ENCODE measurements at regions not wholly inside any gene's neighbourhood (a gene's known extent, or its start where the extent isn't known, plus 50 kb on each side); places are given as distances from the start of the nearest gene placed in this dataset.

- TF ChIP-seq, protein P1, sequence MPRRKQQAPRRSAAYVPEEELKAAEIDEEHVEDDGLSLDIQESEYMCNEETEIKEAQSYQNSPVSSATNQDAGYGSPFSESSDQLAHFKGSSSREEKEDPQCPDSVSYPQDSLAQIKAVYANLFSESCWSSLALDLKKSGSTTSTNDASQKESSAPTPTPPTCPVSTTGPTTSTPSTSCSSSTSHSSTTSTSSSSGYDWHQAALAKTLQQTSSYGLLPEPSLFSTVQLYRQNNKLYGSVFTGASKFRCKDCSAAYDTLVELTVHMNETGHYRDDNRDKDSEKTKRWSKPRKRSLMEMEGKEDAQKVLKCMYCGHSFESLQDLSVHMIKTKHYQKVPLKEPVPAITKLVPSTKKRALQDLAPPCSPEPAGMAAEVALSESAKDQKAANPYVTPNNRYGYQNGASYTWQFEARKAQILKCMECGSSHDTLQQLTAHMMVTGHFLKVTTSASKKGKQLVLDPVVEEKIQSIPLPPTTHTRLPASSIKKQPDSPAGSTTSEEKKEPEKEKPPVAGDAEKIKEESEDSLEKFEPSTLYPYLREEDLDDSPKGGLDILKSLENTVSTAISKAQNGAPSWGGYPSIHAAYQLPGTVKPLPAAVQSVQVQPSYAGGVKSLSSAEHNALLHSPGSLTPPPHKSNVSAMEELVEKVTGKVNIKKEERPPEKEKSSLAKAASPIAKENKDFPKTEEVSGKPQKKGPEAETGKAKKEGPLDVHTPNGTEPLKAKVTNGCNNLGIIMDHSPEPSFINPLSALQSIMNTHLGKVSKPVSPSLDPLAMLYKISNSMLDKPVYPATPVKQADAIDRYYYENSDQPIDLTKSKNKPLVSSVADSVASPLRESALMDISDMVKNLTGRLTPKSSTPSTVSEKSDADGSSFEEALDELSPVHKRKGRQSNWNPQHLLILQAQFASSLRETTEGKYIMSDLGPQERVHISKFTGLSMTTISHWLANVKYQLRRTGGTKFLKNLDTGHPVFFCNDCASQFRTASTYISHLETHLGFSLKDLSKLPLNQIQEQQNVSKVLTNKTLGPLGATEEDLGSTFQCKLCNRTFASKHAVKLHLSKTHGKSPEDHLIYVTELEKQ (tag by site-specific recombination; IDR thresholded peaks at IDR 0.05; ENCODE audit: borderline replicate concordance), result no peak
- no peak for TF ChIP-seq WT1 (tag by site-specific recombination; IDR thresholded peaks at IDR 0.05)
- no peak for TF ChIP-seq ZNF561 (tag by site-specific recombination; IDR thresholded peaks at IDR 0.05; ENCODE audit: borderline replicate concordance)
These were observed 483.1 kb downstream of the MAFB start (continued) for GRCh38 chr20:40205971-40206370.

GRCh38 chr20:40203032-40203431 lies 486.0 kb downstream of the MAFB start:
- H3K27ac ChIP-seq (ENCODE audit: extremely low read depth, low read depth, low read length), result no peak overlapping the region
- no peaks in the 10 kb centered on the region for H3K9me3 ChIP-seq (ENCODE audit: control insufficient read depth, insufficient read depth, low read depth, low read length)
- no peaks in the 10 kb centered on the region; the same call in 1 of the 2 replicates for H3K4me1 ChIP-seq (ENCODE audit: control insufficient read depth, insufficient read depth, low read length)
- no peaks in the 10 kb centered on the region for H3K36me3 ChIP-seq (ENCODE audit: control insufficient read depth in 2 of 2, insufficient read depth in 1 of 2, low read length in 2 of 2)
- TF ChIP-seq SP7 (tag by site-specific recombination; IDR thresholded peaks at IDR 0.05), result no peak
- no peak for TF ChIP-seq WT1 (tag by site-specific recombination; IDR thresholded peaks at IDR 0.05)
- no peak for TF ChIP-seq YY1 (tag by site-specific recombination; IDR thresholded peaks at IDR 0.05)
- TF ChIP-seq ZNF48 (tag by site-specific recombination; IDR thresholded peaks at IDR 0.05), result no peak
- TF ChIP-seq ZNF169 (tag by site-specific recombination; IDR thresholded peaks at IDR 0.05), result no peak
- no peak for TF ChIP-seq ZNF114 (tag by site-specific recombination; IDR thresholded peaks at IDR 0.05)
- no peak for TF ChIP-seq ELK4 (IDR thresholded peaks at IDR 0.05; ENCODE audit: borderline replicate concordance, low read depth, low read length)
- no peak for TF ChIP-seq ZNF521 (tag by site-specific recombination; IDR thresholded peaks at IDR 0.05)
- no peak for TF ChIP-seq ZBTB10 (tag by site-specific recombination; IDR thresholded peaks at IDR 0.05)
- TF ChIP-seq ZNF354C (tag by site-specific recombination; IDR thresholded peaks at IDR 0.05; ENCODE audit: borderline replicate concordance, low read depth), result no peak
- no peak for TF ChIP-seq ZNF175 (tag by site-specific recombination; IDR thresholded peaks at IDR 0.05)
- no peak for TF ChIP-seq ZNF140 (tag by site-specific recombination; IDR thresholded peaks at IDR 0.05)
- ChIA-PET POLR2A (no interaction called here), CTCF (no interaction called here)
- H3K4me3 ChIP-seq (ENCODE audit: low read depth, low read length), result no peak overlapping the region

DNA sequence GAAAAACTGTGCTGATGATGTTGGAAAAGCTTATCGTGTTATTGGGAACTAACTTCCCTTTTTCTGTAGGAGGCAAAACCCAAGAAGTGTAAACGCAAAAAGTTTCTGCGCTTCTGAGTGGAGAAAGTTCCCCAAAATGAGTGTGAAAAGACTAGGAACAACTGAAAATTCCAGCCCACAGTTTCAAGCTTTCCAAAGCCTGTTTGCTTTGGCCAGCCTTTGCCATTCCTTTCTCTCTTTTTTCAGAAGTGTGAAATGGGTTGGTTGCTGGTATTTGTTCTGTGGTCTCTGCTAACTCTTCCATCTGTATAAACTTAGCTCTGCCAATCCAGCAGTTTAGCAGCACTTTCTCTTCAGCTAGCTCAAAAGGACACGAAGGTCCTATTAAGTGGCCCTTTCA lies 491.3 kb downstream of the MAFB start:
- Histone ChIP-seq H3K36me3 (ENCODE audit: control insufficient read depth in 2 of 2, insufficient read depth in 1 of 2, low read length in 2 of 2) (no peaks in the 10 kb centered on the region), H3K4me1 (ENCODE audit: control insufficient read depth, insufficient read depth, low read length) (no peaks in the 10 kb centered on the region), H3K9me3 (ENCODE audit: control insufficient read depth, insufficient read depth, low read depth, low read length) (no peaks in the 10 kb centered on the region), H3K27ac (ENCODE audit: extremely low read depth, low read depth, low read length) (no peak overlapping the region), H3K4me3 (ENCODE audit: low read depth, low read length) (no peak overlapping the region)
- POLR2A ChIA-PET, result no interaction called here
- CTCF ChIA-PET, result no interaction called here
- TF ChIP-seq ZNF843 (tag by site-specific recombination; IDR thresholded peaks at IDR 0.05), result no peak
- TF ChIP-seq YY1 (tag by site-specific recombination; IDR thresholded peaks at IDR 0.05), result no peak
- TF ChIP-seq ZNF518A (tag by site-specific recombination; conservative IDR thresholded peaks at IDR 0.05; ENCODE audit: low read depth), result no peak
- no peak for TF ChIP-seq BCL11A (tag by site-specific recombination; IDR thresholded peaks at IDR 0.05; ENCODE audit: low read depth)
- no peak for TF ChIP-seq ZNF677 (tag by site-specific recombination; IDR thresholded peaks at IDR 0.05)
- no peak for TF ChIP-seq HOXC10 (CRISPR knock-in tag; IDR thresholded peaks at IDR 0.05)
- no peak for TF ChIP-seq ZNF398 (tag by site-specific recombination; IDR thresholded peaks at IDR 0.05)

All from HEK293 (cell line).